ENCODE measurements at regions not wholly inside any gene's neighbourhood (a gene's known extent, or its start where the extent isn't known, plus 50 kb on each side); places are given as distances from the start of the nearest gene placed in this dataset.
A peak's percentile ranks its signal among the peaks of the same experiment; 100 is the strongest.

DNA sequence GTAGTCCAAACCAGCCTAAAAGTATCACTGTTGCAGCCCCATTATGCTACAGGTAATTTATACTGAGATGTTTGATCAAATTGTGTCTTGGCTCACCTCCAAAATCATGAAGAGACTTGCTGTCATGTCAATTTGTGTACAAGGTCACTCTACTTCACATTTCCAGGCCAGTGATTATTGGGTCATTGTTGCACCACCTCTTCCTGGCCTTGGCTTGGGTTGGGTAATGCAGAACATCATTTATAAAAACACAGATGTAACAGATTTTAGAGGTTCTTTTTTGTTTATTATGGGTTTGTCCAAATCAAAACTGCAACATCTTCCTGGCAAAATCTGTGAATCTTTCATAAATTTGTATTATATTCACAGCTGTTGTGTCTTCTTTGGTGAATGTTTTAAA, 459.5 kb downstream of the ANKRD50 start:
- H3K4me3 ChIP-seq: no peak overlapping the region
- DNase-seq: no peak
- H3K4me1 ChIP-seq: no peaks in the 10 kb centered on the region
- H3K9me3 ChIP-seq: no peaks in the 10 kb centered on the region
- no peaks in the 10 kb centered on the region for H3K36me3 ChIP-seq
- H3K27ac ChIP-seq: no peak overlapping the region
- ATAC-seq: no peak
- intact Hi-C loops (cut with DNase I): no loop called here
- no peaks in the 10 kb centered on the region for H3K27me3 ChIP-seq
- TF ChIP-seq, protein P1, sequence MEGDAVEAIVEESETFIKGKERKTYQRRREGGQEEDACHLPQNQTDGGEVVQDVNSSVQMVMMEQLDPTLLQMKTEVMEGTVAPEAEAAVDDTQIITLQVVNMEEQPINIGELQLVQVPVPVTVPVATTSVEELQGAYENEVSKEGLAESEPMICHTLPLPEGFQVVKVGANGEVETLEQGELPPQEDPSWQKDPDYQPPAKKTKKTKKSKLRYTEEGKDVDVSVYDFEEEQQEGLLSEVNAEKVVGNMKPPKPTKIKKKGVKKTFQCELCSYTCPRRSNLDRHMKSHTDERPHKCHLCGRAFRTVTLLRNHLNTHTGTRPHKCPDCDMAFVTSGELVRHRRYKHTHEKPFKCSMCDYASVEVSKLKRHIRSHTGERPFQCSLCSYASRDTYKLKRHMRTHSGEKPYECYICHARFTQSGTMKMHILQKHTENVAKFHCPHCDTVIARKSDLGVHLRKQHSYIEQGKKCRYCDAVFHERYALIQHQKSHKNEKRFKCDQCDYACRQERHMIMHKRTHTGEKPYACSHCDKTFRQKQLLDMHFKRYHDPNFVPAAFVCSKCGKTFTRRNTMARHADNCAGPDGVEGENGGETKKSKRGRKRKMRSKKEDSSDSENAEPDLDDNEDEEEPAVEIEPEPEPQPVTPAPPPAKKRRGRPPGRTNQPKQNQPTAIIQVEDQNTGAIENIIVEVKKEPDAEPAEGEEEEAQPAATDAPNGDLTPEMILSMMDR (IDR thresholded peaks at IDR 0.05): no peak

DNA sequence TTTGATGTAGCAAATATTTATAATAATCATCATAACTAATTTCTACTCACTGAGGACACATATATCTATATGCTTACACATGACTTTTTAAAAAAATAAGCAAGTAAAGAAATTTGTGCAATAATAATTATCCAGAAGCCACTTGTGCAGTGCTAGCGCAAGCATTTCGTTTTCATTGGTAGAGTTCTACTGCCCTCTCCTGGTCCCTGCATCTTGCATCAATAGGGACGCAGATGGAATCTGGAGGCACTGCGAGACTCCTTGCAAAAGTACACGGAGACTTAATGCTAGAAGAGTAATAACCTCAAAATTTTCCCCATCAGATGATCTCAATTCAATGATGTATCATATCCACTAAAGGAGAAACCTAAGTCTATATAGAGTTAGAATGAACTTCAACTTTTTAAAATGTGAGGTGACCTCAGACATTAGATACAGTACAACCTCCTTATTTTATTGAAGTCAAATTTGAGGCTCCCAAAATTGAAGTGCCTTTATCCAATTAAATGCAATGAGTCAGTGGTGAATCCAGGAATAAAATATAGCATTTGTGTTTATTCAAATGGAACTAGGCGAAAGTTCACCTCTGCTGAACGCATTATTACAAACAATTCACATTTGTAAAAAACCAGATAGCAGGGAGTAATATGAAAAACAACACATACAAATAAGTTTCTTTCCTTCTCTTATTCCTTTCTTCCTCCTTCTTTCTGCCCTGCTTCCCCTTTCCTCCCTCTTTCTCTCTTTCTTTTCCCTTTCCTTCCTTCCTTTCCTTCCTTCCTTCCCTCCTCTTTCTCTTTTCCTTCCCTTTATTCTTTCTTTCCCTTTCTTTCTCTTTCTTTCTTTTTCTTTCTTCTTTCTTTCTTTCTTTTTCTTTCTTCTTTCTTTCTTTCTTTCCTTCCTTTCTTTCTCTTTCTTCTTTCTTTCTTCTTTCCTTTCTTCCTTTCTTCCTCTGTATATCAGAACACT, 450.0 kb downstream of the ANKRD50 start:
- no peaks in the 10 kb centered on the region for H3K9me3 ChIP-seq
- no peak overlapping the region for H3K27ac ChIP-seq
- H3K4me1 ChIP-seq: no peaks in the 10 kb centered on the region
- H3K4me3 ChIP-seq: no peak overlapping the region
- DNase-seq (no peak), ATAC-seq (peak; percentile 92)
- H3K36me3 ChIP-seq: no peaks in the 10 kb centered on the region
- intact Hi-C loops (cut with DNase I): no loop called here
- TF ChIP-seq, protein P1 (IDR thresholded peaks at IDR 0.05): peak; percentile 88
- H3K27me3 ChIP-seq: no peaks in the 10 kb centered on the region

DNA sequence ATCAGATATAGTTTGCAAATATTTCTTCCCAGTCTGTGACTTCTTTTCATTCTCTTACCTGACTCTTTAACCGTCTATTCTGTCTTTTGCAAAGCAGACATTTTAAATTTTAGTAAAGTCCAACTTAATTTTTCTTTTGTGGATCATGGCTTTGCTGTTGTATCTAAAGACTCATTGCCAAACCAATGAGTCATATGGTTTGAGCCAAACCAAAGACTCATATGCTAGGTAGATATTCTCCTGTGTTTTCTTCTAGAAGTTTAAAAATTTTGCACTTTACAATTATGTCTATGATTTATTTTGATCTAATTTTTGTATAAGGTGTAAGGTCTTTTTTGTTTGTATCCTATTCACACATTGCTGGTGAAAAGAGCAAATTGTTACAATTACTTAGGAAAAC, 446.8 kb downstream of the ANKRD50 start:
- H3K27ac ChIP-seq: no peak overlapping the region
- ATAC-seq (no peak), DNase-seq (no peak)
- H3K27me3 ChIP-seq: no peaks in the 10 kb centered on the region
- intact Hi-C loops (cut with DNase I): no loop called here
- no peaks in the 10 kb centered on the region for H3K36me3 ChIP-seq
- H3K4me1 ChIP-seq: no peaks in the 10 kb centered on the region
- no peak overlapping the region for H3K4me3 ChIP-seq
- H3K9me3 ChIP-seq: no peaks in the 10 kb centered on the region
- TF ChIP-seq, protein P1 (IDR thresholded peaks at IDR 0.05): no peak

DNA sequence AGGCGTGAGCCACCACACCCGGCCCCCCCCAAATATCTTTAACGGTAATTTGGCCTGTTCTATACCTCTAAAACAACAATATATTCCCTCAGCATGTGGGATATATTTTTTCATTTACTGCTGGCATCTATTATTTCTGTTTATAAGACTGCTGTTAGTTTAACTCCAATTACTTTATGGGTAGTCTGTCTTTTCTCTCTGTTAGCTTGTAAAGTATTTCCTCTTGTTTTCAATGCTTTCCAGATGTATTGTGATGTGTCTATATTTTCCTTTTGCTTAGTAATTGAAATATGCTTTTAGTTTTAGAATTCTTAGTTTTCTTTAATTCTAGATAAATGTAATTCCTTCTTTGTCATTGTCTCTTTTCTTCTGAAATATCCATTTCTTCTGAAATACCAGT, 445.8 kb downstream of the ANKRD50 start:
- no peak overlapping the region for H3K4me3 ChIP-seq
- H3K4me1 ChIP-seq: no peaks in the 10 kb centered on the region
- intact Hi-C loops (cut with DNase I): no loop called here
- TF ChIP-seq, protein P1 (IDR thresholded peaks at IDR 0.05): no peak
- H3K27ac ChIP-seq: no peak overlapping the region
- no peaks in the 10 kb centered on the region for H3K9me3 ChIP-seq
- H3K27me3 ChIP-seq: no peaks in the 10 kb centered on the region
- no peaks in the 10 kb centered on the region for H3K36me3 ChIP-seq
- ATAC-seq (no peak), DNase-seq (no peak)

DNA sequence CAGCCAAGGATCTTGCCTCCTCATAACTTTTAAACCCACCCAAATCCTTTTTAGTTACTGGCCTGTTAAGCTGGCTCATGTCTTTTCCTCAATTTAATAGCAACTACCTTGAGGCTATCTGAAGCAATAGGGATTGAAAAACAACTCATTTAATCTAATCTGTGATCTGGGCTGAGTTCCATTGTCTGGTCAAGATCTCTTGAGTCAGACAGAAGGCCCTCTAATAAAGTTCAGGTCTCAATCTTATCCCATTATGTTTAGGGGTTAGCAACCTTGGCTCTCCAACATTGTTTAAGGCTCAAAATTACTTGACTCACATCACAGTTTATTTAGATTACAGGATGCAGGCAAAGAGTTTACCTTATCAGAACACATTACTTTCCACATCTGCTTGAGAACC, 436.1 kb downstream of the ANKRD50 start:
- intact Hi-C loops (cut with DNase I): no loop called here
- no peaks in the 10 kb centered on the region for H3K9me3 ChIP-seq
- H3K27me3 ChIP-seq: no peaks in the 10 kb centered on the region
- no peaks in the 10 kb centered on the region for H3K4me1 ChIP-seq
- no peak for ATAC-seq
- no peak overlapping the region for H3K4me3 ChIP-seq
- TF ChIP-seq, protein P1 (IDR thresholded peaks at IDR 0.05): no peak
- H3K36me3 ChIP-seq: no peaks in the 10 kb centered on the region
- no peak for DNase-seq
- H3K27ac ChIP-seq: no peak overlapping the region
